ENCODE measurements at regions not wholly inside any gene's neighbourhood (a gene's known extent, or its start where the extent isn't known, plus 50 kb on each side); places are given as distances from the start of the nearest gene placed in this dataset.

- no peak overlapping the region for H3K4ac ChIP-seq (ENCODE audit: low read depth, low read length)
- no CpG with 5 or more reads among the region's 2 CpGs for WGBS (ENCODE audit: extremely low coverage, insufficient coverage, insufficient read length)
Observed at GRCh38 chr13:58667096-58667495, 1035.6 kb downstream of the PCDH17 start.

GRCh38 chr13:58680115-58680514 lies 1048.6 kb downstream of the PCDH17 start:
- Histone ChIP-seq H2AFZ (ENCODE audit: insufficient read depth, low read length, poor library complexity) (no peak overlapping the region), H3K4me2 (ENCODE audit: low read length) (no peak overlapping the region), H3K4ac (ENCODE audit: low read depth, low read length) (no peak overlapping the region), H3K4me3 (ENCODE audit: low read depth, low read length) (no peak overlapping the region), H3K23ac (ENCODE audit: low read length) (no peak overlapping the region), H3K27me3 (ENCODE audit: insufficient read depth, low read length) (no peaks in the 10 kb centered on the region), H3K9ac (ENCODE audit: low read length) (no peak overlapping the region), H3K18ac (ENCODE audit: low read length) (no peak overlapping the region), H4K8ac (ENCODE audit: low read depth, low read length) (no peak overlapping the region), H2AK5ac (ENCODE audit: low read length) (no peak overlapping the region), H2BK12ac (ENCODE audit: low read length) (no peak overlapping the region), H2BK120ac (ENCODE audit: insufficient read depth, low read length, poor library complexity) (no peak overlapping the region), H3K79me2 (ENCODE audit: control insufficient read depth, insufficient read depth, low read length, poor library complexity) (no peaks in the 10 kb centered on the region), H4K12ac (ENCODE audit: low read depth, low read length) (no peak overlapping the region), H3K36me3 (ENCODE audit: control insufficient read depth in 1 of 2, insufficient read depth in 2 of 2, low read length in 2 of 2) (no peaks in the 10 kb centered on the region), H4K91ac (ENCODE audit: low read depth, low read length) (no peak overlapping the region), H3K79me1 (ENCODE audit: low read length) (no peaks in the 10 kb centered on the region), H3K4me1 (ENCODE audit: control insufficient read depth in 1 of 2, insufficient read depth in 2 of 2, low read length in 2 of 2) (no peaks in the 10 kb centered on the region), H3K27ac (ENCODE audit: low read depth, low read length) (no peak overlapping the region), H3K9me3 (ENCODE audit: insufficient read depth, low read depth, low read length) (no peaks in the 10 kb centered on the region), H2BK5ac (ENCODE audit: low read depth, low read length, poor library complexity) (no peak overlapping the region), H3K14ac (ENCODE audit: low read length) (no peak overlapping the region)
- DNase-seq: no peak
- WGBS (ENCODE audit: extremely low coverage, insufficient coverage, insufficient read length): no CpG with 5 or more reads among the region's 4 CpGs

More at GRCh38 chr13:58667096-58667495, 1035.6 kb downstream of the PCDH17 start:
- Histone ChIP-seq H4K8ac (ENCODE audit: low read depth, low read length) (no peak overlapping the region), H2AK5ac (ENCODE audit: low read length) (no peak overlapping the region), H3K79me2 (ENCODE audit: control insufficient read depth, insufficient read depth, low read length, poor library complexity) (no peaks in the 10 kb centered on the region), H3K79me1 (ENCODE audit: low read length) (no peaks in the 10 kb centered on the region), H3K9me3 (ENCODE audit: insufficient read depth, low read depth, low read length) (no peaks in the 10 kb centered on the region), H3K23ac (ENCODE audit: low read length) (no peak overlapping the region), H2BK120ac (ENCODE audit: insufficient read depth, low read length, poor library complexity) (no peak overlapping the region), H2BK5ac (ENCODE audit: low read depth, low read length, poor library complexity) (no peak overlapping the region), H3K4me3 (ENCODE audit: low read depth, low read length) (no peak overlapping the region), H3K4me2 (ENCODE audit: low read length) (no peak overlapping the region), H4K91ac (ENCODE audit: low read depth, low read length) (no peak overlapping the region), H2AFZ (ENCODE audit: insufficient read depth, low read length, poor library complexity) (no peak overlapping the region), H2BK12ac (ENCODE audit: low read length) (no peak overlapping the region), H4K12ac (ENCODE audit: low read depth, low read length) (no peak overlapping the region), H3K14ac (ENCODE audit: low read length) (no peak overlapping the region), H3K27me3 (ENCODE audit: insufficient read depth, low read length) (no peaks in the 10 kb centered on the region), H3K36me3 (ENCODE audit: control insufficient read depth in 1 of 2, insufficient read depth in 2 of 2, low read length in 2 of 2) (no peaks in the 10 kb centered on the region), H3K9ac (ENCODE audit: low read length) (no peak overlapping the region), H3K27ac (ENCODE audit: low read depth, low read length) (no peak overlapping the region), H3K4me1 (ENCODE audit: control insufficient read depth in 1 of 2, insufficient read depth in 2 of 2, low read length in 2 of 2) (no peaks in the 10 kb centered on the region), H3K18ac (ENCODE audit: low read length) (no peak overlapping the region)
- no peak for DNase-seq

GRCh38 chr13:58682616-58683015 lies 1051.1 kb downstream of the PCDH17 start:
- H3K4me2 ChIP-seq (ENCODE audit: low read length): no peak overlapping the region
- H3K27ac ChIP-seq (ENCODE audit: low read depth, low read length): no peak overlapping the region
- no peak overlapping the region for H3K18ac ChIP-seq (ENCODE audit: low read length)
- DNase-seq: no peak
- no peak overlapping the region for H2AFZ ChIP-seq (ENCODE audit: insufficient read depth, low read length, poor library complexity)
- H3K9ac ChIP-seq (ENCODE audit: low read length): no peak overlapping the region
- no peaks in the 10 kb centered on the region for H3K36me3 ChIP-seq (ENCODE audit: control insufficient read depth in 1 of 2, insufficient read depth in 2 of 2, low read length in 2 of 2)
- no peaks in the 10 kb centered on the region for H3K4me1 ChIP-seq (ENCODE audit: control insufficient read depth in 1 of 2, insufficient read depth in 2 of 2, low read length in 2 of 2)
- H3K79me2 ChIP-seq (ENCODE audit: control insufficient read depth, insufficient read depth, low read length, poor library complexity): no peaks in the 10 kb centered on the region
- no peak overlapping the region for H3K4ac ChIP-seq (ENCODE audit: low read depth, low read length)
- no peak overlapping the region for H2AK5ac ChIP-seq (ENCODE audit: low read length)
- H3K27me3 ChIP-seq (ENCODE audit: insufficient read depth, low read length): no peaks in the 10 kb centered on the region
- no peak overlapping the region for H2BK5ac ChIP-seq (ENCODE audit: low read depth, low read length, poor library complexity)
- H3K23ac ChIP-seq (ENCODE audit: low read length): no peak overlapping the region
- no peak overlapping the region for H4K8ac ChIP-seq (ENCODE audit: low read depth, low read length)
- H2BK12ac ChIP-seq (ENCODE audit: low read length): no peak overlapping the region
- WGBS (ENCODE audit: extremely low coverage, insufficient coverage, insufficient read length): no CpG with 5 or more reads among the region's 4 CpGs
- H4K12ac ChIP-seq (ENCODE audit: low read depth, low read length): no peak overlapping the region
- H3K4me3 ChIP-seq (ENCODE audit: low read depth, low read length): no peak overlapping the region
- no peak overlapping the region for H4K91ac ChIP-seq (ENCODE audit: low read depth, low read length)
- H3K14ac ChIP-seq (ENCODE audit: low read length): no peak overlapping the region
- H2BK120ac ChIP-seq (ENCODE audit: insufficient read depth, low read length, poor library complexity): no peak overlapping the region
- H3K79me1 ChIP-seq (ENCODE audit: low read length): no peaks in the 10 kb centered on the region
- H3K9me3 ChIP-seq (ENCODE audit: insufficient read depth, low read depth, low read length): no peaks in the 10 kb centered on the region

- Histone ChIP-seq H2AFZ (ENCODE audit: insufficient read depth, low read length, poor library complexity) (no peak overlapping the region), H3K9ac (ENCODE audit: low read length) (no peak overlapping the region), H3K23ac (ENCODE audit: low read length) (no peak overlapping the region), H2BK5ac (ENCODE audit: low read depth, low read length, poor library complexity) (no peak overlapping the region), H4K8ac (ENCODE audit: low read depth, low read length) (no peak overlapping the region), H3K4me1 (ENCODE audit: control insufficient read depth in 1 of 2, insufficient read depth in 2 of 2, low read length in 2 of 2) (no peaks in the 10 kb centered on the region), H3K4ac (ENCODE audit: low read depth, low read length) (no peak overlapping the region), H3K27ac (ENCODE audit: low read depth, low read length) (no peak overlapping the region), H4K91ac (ENCODE audit: low read depth, low read length) (no peak overlapping the region), H3K27me3 (ENCODE audit: insufficient read depth, low read length) (no peaks in the 10 kb centered on the region), H3K4me2 (ENCODE audit: low read length) (no peak overlapping the region), H2BK12ac (ENCODE audit: low read length) (no peak overlapping the region), H4K12ac (ENCODE audit: low read depth, low read length) (no peak overlapping the region), H3K14ac (ENCODE audit: low read length) (no peak overlapping the region), H3K4me3 (ENCODE audit: low read depth, low read length) (no peak overlapping the region), H3K18ac (ENCODE audit: low read length) (no peak overlapping the region), H3K79me2 (ENCODE audit: control insufficient read depth, insufficient read depth, low read length, poor library complexity) (no peaks in the 10 kb centered on the region), H3K36me3 (ENCODE audit: control insufficient read depth in 1 of 2, insufficient read depth in 2 of 2, low read length in 2 of 2) (no peaks in the 10 kb centered on the region), H3K9me3 (ENCODE audit: insufficient read depth, low read depth, low read length) (peaks cover 4% of the 10 kb centered on the region), H3K79me1 (ENCODE audit: low read length) (no peaks in the 10 kb centered on the region), H2AK5ac (ENCODE audit: low read length) (no peak overlapping the region), H2BK120ac (ENCODE audit: insufficient read depth, low read length, poor library complexity) (no peak overlapping the region)
- no CpG with 5 or more reads among the region's 2 CpGs for WGBS (ENCODE audit: extremely low coverage, insufficient coverage, insufficient read length)
- DNase-seq: no peak
Observed at GRCh38 chr13:58687148-58687547, 1055.6 kb downstream of the PCDH17 start.

Data from trophoblast cell (in vitro differentiated cells and primary cell).